CD1c-positive myeloid dendritic cell (primary cell): ENCODE measurements at regions not wholly inside any gene's neighbourhood (a gene's known extent, or its start where the extent isn't known, plus 50 kb on each side); places are given as distances from the start of the nearest gene placed in this dataset.
"Not testable (repeated sequence)": the region's sequence is repeated elsewhere in the genome, so short reads cannot be mapped to it uniquely, and the experiment has no call there.

Experiments
- DNase-seq: peaks from one replicate; pipeline ENCODE4 v3.0.0-alpha.2; 2016; ENCODE audit errors: extremely low spot score

DNA sequence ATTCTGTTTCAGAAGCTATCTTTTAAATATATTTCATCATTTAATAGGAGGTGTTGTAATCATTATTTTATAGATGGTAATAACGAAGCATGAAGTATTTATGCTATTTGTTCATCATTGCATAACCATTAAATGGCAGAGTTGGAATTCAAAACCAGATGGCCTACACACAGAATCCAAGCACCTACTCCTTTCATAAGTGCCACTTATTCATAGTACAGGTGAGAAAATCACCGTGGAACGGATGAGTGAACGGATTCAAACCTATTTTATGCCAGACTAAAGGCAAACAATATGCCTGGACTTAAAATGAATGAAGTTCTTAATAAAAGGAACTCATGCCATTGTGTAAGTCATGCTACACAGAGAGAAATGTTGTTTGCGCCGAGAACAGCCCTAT, 397.9 kb upstream of the ADGRB3 start:
- no peak for DNase-seq

DNA sequence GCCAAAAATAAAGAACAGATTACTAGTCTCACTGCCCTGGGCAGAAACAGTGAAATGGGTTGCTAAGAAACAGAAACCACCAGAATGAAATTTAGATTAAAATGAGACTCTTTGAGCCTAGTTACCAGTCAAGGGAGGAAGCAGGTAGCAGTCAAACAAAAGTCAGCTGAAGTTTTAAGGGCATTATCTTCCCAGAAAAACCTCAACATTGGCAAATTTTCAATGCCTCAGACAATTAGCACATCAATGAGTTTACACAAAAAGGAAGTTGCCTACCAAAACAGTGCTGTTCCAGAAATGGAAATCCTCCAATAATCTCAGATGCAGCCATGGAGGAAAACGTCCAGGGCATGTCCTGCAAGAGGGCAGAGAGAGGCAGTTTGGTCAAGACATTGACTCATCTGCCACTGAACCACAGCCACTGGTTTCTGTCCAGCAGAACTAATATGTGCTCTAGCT, 399.7 kb upstream of the ADGRB3 start:
- no peak for DNase-seq

DNA sequence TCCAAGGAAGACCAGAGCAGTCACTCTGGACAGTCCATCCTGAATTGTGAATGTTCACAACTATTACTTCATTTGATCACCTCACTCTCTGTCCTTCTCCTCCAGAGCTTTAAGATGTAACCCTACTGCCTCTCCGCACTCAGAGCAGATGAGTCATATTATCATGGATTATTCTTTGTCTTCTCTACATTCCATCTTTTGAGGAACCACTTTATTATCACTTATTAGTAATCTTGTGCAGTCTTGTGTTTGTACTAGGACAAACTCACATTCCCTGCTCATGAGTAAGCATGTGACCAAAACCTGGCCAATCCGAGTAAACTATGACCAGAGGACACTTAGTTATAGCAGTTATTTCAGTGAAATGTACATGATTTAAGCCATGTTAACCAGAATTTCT, 401.5 kb upstream of the ADGRB3 start:
- no peak for DNase-seq

DNA sequence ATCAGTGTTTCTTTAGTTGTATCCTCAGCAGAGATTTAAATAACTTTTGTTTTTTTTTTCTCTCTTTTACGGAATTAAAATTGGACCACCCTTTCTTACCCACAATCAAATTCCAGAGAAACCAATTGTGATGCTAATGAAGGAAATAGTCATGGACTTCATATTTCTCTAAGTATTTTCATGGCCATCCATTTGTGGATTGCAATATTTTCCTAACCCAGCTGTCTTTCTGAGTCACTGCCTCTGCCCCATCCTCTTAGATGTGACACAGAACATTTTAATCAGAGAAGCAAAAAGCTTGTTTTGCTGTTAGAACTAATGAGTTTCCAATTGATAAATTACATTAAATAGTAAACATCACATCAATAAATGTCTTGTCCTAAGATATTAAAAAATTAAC, 405.5 kb upstream of the ADGRB3 start:
- DNase-seq = no peak

DNA sequence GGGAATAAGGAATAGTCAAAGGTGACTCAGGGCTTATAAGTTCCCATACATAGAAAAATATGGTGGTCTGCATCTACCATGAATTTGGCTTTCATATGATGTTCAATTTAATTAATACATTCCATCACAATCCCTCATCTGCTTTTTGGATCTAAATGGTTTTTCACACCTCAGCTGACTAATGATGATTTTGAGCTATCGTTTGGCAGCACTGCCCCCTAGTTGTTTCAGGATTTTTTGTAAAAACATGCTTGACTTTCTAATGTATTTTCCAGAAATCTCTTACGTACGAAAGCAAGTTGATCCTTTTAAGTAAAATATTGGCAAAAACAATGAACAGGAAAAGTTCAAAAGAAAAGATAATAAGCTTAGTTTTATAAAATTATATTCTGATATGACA, 408.6 kb upstream of the ADGRB3 start:
- no peak for DNase-seq

DNA sequence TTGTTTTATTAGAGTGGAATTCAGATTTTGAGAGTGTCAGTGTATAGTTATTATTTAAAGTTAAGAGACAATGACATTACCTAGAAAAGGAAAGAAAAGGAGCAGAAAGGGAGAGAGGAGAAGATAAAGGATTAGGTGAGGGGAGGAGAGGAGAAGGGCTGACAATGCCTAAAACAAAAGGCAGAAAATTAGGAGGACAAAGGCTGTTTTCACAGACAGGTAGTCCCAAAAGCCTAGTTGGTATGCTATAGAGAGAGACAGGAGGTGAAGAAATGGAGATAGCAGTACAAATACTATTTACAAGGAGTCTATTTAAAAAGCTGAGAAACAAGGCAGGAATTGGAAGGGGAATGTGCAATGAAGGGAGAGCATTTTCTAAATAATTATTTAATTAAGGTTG, 409.4 kb upstream of the ADGRB3 start:
- no peak for DNase-seq

DNA sequence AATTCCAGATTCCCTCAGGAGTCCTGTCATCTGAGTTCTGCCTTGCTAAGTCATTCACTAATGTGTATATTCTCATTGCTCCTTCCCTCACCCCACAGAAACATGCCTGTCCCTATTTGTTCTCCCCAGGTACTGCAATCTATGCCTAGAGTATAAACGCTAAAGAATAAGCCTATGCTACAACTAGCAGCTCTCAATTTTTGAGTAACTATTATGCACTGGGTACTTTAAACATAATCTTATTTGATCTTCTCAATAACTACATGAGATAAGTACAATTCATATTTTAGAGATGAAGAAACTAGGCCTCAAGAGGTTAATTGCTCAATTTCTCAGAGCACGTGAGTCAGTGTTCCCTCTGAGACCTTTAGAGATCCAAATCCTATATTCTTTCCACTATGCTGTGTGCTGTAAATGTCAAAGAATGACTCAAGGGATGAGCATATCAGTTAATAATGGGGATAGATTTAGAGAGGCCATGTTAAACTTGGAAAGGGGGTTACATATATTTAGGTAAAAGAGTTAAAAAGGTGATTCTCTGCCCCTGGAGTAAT, 423.8 kb upstream of the ADGRB3 start:
- DNase-seq = no peak

DNA sequence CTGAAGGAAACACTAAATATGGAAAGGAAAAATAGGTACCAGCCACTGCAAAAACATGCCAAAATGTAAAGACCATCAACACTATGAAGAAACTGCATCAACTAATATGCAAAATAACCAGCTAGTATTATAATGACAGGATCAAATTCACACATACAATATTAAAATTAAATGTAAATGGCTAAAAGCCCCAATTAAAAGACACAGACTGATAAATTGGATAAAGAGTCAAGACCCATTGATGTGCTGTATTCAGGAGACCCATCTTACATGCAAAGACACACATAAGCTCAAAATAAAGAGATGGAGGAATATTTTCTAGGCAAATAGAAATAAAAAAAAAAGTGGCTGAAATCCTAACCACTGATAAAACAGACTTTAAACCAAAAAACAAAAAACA, 427.5 kb upstream of the ADGRB3 start:
- DNase-seq = not testable (repeated sequence)

DNA sequence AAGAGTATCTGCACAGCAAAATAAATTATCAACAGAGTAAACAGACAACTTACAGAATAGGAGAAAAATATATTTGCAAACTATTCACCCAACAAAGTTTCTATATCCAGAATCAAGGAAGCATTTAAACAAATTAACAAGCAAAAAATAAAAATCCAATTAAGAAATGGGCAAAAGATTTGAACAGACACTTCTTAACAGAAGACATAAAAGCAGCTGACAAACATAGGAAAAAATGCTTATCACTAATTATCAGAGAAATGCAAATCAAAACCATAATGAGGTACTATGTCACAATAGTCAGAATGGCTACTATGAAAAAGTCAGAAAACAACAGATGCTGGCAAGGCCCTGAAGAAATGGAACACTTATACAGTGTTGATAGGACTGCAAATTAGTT, 434.2 kb upstream of the ADGRB3 start:
- DNase-seq = no peak

DNA sequence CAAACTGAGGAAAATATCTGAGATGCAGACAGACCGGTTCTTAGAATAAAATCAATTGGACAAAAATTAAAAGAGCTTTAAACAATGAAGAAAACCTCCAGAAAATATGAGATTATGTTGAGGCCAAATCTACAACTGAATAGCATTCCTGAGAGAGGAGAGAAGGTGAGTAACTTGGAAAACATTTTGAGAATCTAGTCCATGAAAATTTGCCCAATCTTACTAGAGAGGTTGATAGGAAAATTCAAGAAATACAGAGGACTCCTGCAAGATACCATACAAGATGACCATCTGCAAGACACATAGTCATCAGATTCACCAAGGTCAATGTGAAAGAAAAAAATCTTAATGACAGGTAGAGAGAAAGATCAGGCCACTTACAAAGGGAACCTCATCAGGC, 437.7 kb upstream of the ADGRB3 start:
- DNase-seq = no peak

DNA sequence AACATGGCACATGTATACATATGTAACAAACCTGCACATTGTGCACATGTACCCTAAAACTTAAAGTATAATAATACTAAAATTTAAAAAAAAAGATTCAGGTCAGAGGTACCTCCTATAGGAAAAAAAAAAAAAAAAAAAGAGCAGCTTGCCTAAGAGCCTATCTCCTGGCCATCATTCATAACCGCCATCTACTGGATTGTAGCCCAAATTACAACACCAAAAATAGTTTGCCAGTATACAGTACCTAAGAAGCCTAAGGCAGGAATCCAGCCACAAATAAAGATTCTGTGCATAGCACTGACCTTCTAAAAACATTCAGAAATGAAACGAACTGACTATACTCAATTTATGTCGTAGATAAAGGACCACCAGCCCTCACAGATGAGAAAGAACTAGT, 438.4 kb upstream of the ADGRB3 start:
- no peak for DNase-seq

DNA sequence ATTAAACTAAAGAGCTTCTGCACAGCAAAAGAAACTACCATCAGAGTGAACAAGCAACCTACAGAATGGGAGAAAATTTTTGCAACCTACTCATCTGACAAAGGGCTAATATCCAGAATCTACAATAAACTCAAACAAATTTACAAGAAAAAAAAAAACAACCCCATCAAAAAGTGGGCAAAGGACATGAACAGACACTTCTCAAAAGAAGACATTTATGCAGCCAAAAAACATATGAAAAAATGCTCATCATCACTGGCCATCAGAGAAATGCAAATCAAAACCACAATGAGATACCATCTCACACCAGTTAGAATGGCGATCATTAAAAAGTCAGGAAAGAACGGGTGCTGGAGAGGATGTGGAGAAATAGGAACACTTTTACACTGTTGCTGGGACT, 439.3 kb upstream of the ADGRB3 start:
- DNase-seq = not testable (repeated sequence)

DNA sequence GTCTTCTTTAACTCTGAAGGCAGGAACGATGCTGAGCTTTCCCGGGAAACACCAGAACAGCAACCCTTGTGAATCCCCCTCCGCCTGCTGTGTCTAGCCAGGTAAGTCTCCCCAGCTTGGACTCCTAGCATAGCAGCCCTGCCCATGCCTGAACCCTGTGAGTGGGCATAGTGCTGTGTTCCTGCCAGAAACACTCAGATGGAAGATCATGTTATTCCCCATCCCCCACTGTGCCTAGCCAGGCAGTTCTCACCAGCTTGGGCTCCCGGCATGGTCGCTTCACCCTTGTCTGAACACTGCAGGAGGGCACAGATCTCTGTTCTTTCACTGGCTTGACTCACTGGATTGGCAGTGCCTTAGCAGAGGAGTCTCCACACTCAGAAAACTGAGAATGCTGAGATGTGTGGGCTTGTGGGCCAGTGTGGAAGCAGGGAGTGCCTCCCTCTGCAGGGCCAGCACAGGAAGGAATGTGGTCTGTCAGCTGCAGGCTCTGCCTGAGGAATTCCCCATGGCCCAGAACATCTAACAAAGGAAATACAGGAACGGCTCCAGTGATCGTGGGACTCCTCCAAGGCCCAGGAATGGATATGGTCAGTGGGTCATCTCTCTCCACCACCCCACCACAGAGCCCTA, 440.1 kb upstream of the ADGRB3 start:
- DNase-seq = no peak

DNA sequence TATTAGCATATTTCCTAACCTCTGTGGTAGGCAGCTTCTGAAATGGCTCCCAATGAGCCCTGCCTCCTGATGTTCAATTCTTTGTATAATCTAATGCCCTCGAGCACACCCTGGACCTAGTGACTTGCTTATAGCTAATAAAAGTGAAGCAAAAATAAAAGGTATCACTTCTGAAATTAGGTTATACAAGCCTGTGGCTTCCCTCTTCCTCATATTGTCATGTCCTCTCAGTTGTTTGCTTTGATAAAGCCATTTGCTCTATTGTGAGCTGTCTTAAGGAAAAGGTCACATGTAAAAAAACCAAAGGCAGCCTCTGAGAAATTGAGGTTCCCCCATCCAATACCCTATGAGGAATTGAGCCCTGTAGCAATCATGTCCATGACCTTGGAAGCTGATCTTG, 442.1 kb upstream of the ADGRB3 start:
- DNase-seq = no peak

DNA sequence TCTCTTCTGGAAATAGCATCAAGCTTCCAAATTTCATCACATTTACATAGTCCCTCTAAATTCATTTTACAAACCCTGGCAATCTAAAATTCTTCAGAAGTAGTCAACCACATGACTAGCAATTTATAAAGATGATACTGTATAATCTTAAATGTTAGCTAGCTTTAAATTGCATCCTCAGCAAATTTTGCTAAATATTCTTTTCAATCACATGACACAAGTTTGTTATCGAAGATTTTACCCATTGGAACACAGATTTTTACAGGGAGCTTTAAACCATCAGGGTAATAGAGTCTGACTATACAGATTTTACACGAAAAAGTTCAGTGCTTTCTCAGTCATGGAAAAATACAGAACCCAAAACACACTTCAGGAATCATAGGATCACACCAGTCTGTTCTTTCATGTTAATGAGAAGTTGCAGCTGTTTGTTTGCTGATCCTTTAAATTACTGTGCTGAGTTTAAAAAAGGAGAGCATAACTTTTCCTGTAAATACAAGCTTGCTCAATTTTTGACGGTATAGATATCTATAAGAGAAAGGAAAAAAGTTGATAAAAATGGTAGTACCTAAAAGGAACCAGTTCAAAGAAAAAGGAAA, 445.8 kb upstream of the ADGRB3 start:
- no peak for DNase-seq

DNA sequence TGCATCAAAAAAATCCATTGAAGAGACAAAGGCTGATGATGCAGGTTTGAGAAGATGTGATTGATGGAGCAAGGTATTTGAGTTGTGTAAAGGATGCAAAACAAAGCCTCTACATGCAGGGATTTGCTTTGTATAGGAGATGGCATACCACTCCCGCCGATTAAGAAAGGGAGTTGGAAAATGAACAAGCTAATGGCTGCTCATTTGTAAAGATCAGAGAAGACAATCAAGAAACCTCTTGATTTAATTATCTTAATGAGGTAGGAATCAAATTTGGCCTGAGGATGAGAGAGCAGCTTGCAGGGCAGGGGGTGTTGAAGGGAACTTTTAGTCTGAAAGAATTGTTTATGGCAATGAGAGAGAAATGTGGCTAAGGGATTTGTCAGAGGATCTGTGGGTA, 448.2 kb upstream of the ADGRB3 start:
- DNase-seq = no peak

DNA sequence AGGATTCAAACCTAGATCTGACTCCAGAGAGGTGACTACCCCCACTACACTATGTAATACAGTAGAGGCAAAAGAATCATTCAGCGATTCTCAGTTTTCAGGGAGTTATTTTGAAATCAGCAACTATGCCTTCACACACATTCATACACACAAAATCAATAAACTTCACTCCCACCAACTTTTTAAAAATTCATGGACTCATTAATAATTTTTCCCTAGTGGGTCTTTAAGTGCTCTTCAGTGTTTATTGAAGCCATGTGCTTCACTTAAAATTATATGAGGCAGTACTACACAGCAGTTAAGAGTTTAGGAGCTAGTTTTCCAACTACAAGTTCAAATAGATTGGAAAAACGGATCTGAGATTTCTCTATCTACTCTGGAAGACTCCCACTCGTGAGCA, 452.7 kb upstream of the ADGRB3 start:
- no peak for DNase-seq

DNA sequence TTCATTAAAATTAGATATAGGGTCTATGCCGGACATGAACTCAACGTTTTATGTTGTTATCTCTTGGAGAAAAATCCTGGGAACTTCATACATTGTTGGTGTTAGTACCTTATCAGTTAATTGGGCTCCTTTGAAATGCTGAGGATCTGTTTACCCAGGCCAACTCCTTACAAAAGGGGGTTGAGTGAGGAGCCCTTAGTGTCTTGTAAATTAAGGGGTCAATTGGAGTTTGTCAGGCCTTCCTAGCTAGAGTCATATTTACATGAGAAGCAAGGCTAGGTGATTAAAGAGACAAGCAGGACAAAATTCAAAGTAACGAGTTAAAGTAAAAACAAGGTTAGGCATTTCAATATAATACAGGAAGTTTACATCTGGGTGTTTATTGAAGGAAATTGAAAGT, 454.1 kb upstream of the ADGRB3 start:
- DNase-seq = not testable (repeated sequence)

DNA sequence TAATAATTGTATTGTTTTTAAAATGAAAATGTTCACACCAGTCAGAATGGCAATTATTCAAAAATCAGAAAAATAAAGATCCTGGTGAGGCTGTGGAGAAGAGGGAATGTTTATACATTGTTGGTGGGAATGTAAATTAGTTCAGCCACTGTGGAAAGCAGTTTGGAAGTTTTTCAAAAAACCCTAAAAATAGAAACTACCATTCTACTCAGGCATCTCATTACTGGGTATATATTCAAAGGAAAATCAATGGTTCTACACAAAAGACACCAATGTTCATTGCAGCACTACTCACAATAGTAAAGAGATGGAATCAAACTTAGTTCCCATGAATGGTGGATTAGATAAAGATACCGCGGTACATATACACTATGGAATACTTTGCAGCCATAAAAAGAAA, 461.5 kb upstream of the ADGRB3 start:
- DNase-seq = no peak

DNA sequence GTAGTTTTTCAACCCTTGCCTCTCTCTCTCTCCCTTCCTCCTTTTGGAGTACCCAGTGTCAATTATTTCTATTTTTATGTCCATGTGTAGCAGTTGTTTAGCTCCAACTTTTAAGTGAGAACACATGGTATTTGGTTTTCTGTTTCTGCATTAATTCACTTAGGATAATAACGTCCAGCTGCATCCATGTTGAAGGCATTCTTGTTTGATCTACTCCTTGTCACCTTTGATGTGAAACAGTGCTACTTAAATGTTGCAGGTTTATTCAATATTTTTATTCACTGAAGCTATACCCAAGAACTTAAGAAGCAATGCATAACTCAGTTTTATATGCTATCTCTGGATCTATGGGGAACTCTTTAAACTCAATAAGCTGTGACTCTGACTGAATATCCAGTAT, 465.2 kb upstream of the ADGRB3 start:
- DNase-seq = no peak

DNA sequence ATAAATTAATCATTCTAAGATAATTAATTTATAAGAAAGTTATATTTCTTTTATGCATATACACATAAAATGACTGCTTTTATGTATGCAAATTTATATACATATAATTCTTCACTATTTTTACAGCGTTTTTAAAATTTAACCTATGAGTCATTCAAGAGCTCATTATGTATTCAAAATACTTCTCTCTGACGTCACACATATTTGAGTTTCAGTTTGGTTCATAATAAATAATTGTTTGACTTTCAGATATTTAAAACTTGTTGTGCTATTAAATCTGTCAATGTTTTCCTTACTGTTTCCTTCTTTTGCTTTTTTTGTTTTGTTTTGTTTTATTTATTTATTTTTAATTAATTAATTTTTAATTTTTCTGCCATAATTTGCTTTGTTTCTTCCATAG, 467.5 kb upstream of the ADGRB3 start:
- DNase-seq = no peak

DNA sequence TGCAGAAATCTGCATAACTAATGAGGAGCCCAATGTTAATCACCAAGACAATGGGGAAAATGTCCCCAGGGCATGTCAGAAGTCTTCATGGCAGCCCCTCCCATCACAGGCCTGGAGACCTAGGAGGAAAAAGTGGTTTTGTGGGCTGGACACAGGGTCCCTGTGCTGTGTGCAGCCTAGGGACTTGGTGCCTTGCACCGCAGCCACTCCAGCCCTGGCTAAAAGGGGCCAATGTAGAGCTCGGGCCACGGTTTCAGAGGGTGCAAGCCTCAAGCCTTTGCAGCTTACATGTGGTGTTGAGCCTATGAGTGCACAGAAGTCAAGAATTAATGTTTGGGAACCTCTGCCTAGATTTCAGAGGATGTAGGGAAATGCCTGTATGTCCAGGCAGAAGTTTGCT, 474.3 kb upstream of the ADGRB3 start:
- DNase-seq = not testable (repeated sequence)

DNA sequence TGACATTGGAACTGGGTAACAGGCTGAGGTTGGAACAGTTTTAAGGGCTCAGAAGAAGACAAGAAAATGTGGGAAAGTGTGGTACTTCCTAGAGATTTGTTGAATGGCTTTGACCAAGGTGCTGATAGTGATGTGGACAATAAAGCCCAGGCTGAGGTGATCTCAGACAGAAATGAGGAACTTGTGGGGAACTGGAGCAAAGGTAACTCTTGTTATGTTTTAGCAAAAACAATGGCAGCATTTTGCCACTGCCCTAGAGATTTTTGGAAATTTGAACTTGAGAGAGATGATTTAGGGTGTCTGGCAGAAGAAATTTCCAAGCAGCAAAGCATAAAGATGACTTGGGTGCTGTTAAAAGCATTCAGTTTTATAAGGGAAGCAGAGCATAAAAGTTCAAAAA, 474.7 kb upstream of the ADGRB3 start:
- no peak for DNase-seq

DNA sequence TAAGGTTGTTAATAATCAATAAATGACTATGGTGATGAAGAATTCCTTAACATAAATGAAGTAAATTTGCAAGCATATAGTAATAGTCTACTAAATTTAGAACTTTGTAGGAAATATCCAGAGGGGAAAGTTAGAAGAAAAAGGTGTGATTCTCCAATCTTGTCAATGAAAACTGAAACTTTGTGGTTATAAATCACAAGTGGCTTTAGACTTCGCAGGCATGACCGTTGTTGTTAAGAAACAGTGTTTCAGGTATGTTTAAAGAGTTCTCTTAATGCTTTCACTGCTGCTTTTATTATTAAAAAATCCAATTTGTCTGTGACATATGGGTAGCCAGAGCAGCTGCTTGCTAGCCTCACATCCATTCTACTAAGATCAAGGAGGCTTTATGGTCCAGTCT, 475.6 kb upstream of the ADGRB3 start:
- no peak for DNase-seq
